Stomach smooth muscle (tissue), 2 donors: ENCODE measurements at regions not wholly inside any gene's neighbourhood (a gene's known extent, or its start where the extent isn't known, plus 50 kb on each side); places are given as distances from the start of the nearest gene placed in this dataset.
"Not testable (repeated sequence)": the region's sequence is repeated elsewhere in the genome, so short reads cannot be mapped to it uniquely, and the experiment has no call there.

Experiments used
- H3K27ac ChIP-seq: one replicate; pipeline ENCODE4 v1.7.0; 2013; ENCODE audit warnings: mild to moderate bottlenecking, low read length, inconsistent platforms
- H3K27me3 ChIP-seq, 2 donors: one replicate each; pipeline ENCODE4 v1.7.0; 2013; ENCODE audit warnings: low read length in 2 of 2; ENCODE audit not compliant: insufficient read depth in 2 of 2, control insufficient read depth in 1 of 2
- H3K36me3 ChIP-seq, 2 donors: one replicate each; pipeline ENCODE4 v1.7.0; 2013; ENCODE audit warnings: low read length in 2 of 2; ENCODE audit not compliant: control insufficient read depth in 2 of 2, insufficient read depth in 2 of 2
- H3K4me1 ChIP-seq: one replicate; pipeline ENCODE4 v1.7.0; 2013; ENCODE audit warnings: low read length; ENCODE audit not compliant: control insufficient read depth, insufficient read depth
- H3K4me3 ChIP-seq, 2 donors: one replicate each; pipeline ENCODE4 v1.7.0; 2013; ENCODE audit warnings: low read length in 2 of 2
- H3K9ac ChIP-seq, 2 donors: one replicate each; pipeline ENCODE4 v1.7.0; 2013; ENCODE audit warnings: low read length in 2 of 2, mild to moderate bottlenecking in 1 of 2
- H3K9me3 ChIP-seq, 2 donors: one replicate each; pipeline ENCODE4 v1.7.0; 2013; ENCODE audit warnings: low read length in 2 of 2; ENCODE audit not compliant: control insufficient read depth in 2 of 2
- donor health status: healthy.
- donor health status: Pancreatic carcinoma.

DNA sequence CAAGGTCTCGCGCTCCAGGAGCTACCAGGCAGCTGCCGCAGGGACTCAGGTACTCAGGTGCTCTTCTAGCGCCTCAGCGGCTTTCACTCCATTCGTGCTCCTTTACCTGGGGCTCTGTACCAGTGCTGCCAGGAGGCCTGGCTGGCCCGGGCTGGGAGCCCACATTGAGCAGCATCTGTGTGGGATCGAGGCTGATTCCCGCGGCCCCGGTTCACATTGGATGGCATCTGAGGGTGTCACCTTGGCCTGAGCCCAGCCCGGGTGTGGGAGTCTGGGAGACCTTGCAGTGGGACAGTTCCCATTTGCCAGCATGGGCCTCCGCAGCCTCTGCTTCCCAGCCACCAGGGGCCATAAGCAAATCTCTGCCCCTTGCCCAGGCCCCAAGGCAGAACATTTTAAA lies 96.9 kb downstream of the NPIPB11 start:
- H3K4me1 ChIP-seq, H3K27me3 ChIP-seq, H3K9ac ChIP-seq, H3K36me3 ChIP-seq, H3K4me3 ChIP-seq, H3K27ac ChIP-seq, H3K9me3 ChIP-seq: not testable (repeated sequence)

DNA sequence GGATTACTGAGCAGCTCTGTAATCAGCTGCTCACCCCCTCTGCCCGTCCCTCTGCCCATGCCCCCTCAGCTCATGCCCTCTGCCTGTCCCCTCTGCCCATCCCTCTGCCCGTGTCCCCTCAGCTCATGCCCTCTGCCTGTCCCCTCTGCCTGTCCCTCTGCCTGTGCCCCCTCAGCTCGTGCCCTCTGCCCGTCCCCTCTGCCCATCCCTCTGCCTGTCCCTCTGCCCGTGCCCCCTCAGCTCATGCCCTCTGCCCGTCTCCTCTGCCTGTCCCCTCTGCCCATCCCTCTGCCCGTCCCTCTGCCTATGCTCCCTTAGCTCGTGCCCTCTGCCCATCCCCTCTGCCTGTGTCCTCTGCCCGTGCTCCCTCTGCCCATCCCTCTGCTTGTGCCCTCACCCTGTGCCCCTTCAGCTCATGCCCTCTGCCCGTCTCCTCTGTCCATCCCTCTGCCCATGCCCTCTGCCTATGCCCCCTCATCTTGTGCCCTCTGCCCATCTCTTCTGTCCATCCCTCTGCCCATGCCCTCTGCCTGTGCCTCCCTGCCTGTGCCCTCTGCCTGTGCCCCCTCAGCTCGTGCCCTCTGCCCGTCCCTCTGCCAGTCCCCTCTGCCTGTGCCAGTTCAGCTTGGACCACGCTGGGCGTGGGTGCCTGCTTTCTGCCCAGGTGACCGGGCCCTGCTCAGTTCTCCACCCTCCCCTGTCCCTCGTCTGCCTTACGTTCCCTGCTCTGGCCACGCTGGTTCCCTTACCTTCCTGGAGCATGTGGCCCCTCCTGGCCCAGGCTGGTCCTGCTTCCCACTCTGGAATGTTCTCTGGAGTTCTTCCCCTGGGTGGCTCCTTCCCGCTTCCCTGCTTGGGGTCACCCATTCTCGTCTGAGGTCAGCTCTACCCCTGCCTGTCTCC lies 97.6 kb downstream of the NPIPB11 start:
- Histone ChIP-seq H3K36me3 (no peaks in the 10 kb centered on the region), H3K4me1 (peaks cover 7% of the 10 kb centered on the region), H3K4me3 (no peak overlapping the region), H3K27ac (no peak overlapping the region), H3K9ac (no peak overlapping the region), H3K27me3 (no peaks in the 10 kb centered on the region), H3K9me3 (no peaks in the 10 kb centered on the region)

DNA sequence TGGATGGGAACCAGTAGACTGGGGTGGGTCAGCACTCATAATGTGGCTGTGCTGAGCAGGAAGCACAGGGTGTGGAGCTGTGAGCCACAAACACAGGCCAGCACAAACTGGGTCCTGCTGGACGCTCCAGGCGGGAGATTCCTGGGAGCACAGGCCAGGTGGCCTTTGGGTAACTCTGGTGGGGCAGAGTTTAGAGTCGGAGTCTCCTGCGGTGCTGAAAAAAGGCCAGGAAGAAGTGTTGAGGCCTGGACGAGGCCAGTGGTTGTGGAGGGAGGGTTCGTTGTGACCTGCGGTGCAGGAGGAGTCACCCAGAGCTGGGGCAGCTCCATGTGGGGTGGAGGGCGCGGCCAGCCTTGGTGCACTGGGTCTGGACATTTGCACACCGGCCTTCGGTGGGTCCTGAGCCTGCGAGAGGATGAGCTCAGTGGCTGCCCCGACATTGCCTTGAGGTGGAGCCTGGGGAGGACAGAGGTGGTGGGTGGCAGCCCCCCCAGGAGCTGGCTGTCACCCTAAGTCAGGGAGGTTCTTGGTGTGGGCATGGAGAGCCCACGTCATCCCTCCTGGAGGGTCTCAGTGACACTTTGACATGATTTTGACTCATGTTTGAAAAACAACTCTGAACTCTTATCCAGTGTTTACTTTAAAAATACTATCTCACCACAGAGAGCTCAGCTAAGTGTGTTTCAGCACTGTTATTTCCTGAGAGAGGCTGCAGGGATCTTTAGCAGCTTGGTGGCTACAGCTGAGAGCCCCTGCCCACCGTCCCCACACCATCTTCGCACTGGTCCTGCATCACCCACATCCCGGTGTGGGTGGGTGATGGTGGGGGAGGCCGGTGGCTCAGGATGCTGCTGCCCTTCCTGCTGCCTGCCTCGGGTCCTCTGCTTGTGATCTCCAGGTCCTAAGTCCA lies 98.7 kb downstream of the NPIPB11 start:
- H3K9ac ChIP-seq: no peak overlapping the region
- H3K27me3 ChIP-seq: no peaks in the 10 kb centered on the region
- no peak overlapping the region for H3K4me3 ChIP-seq
- peaks cover 7% of the 10 kb centered on the region for H3K4me1 ChIP-seq
- H3K27ac ChIP-seq: no peak overlapping the region
- peaks cover 0 to 3% of the 10 kb centered on the region in 2 donors for H3K9me3 ChIP-seq
- H3K36me3 ChIP-seq: peaks cover 0 to 2% of the 10 kb centered on the region in 2 donors

DNA sequence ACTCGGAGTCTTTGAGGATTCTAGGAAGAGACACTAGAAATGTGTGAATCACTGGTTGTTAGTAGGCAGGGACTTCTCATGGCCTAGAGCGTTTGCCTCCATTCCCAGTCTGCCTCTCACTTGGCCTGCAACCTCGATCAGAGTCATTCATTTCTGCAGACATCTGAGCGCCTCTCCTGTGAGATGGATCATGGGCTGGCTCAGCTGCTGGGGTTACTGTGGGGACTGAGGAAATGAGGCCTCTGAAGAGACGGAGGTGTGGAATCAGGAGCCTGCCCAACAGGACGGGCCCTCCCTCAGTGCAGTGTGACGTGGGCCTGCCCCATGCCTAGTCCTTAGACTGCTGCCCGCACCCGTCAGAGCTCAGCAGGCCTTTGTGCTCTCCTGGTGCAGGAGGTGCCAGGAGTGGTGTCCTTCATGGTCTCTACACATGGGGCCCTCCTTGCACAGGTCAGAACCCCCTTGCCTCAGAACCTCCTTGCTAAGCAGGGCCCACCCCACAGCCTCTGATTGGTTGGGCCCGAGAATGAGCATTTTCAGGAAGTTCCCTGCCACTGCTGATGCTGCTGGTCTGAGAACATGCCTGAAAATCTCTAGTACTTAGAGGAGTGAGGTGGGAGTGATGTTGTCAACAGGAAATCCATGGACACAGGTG lies 99.4 kb downstream of the NPIPB11 start:
- Histone ChIP-seq H3K27ac (no peak overlapping the region), H3K9ac (no peak overlapping the region), H3K4me3 (no peak overlapping the region)

DNA sequence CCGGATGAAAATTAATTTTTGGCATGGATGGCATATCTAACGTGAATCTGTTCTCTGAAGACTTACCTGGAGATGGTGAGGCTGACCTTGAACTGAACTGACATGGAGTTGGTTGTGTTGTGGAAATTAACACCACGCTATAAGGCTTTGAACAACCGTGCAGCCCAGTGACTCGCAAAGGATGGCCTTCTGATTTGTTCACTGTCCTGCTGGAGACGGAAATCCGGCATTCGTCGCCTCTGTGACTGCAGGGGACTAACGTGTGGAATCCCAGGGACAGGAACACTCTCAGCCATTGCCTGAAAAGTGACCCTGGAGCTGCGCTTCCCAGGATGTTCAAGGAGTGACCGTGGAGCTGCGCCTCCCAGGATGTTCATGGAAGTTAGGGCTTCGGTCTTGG lies 100.3 kb downstream of the NPIPB11 start:
- no peak overlapping the region for H3K9ac ChIP-seq
- peaks cover 7% of the 10 kb centered on the region for H3K4me1 ChIP-seq
- peaks cover 0 to 3% of the 10 kb centered on the region in 2 donors for H3K9me3 ChIP-seq
- H3K36me3 ChIP-seq: peaks cover 0 to 4% of the 10 kb centered on the region in 2 donors
- H3K4me3 ChIP-seq: no peak overlapping the region
- no peak overlapping the region for H3K27ac ChIP-seq
- no peaks in the 10 kb centered on the region for H3K27me3 ChIP-seq

More for the DNA sequence above, 99.4 kb downstream of the NPIPB11 start:
- Histone ChIP-seq H3K36me3 (peaks cover 0 to 4% of the 10 kb centered on the region in 2 donors), H3K4me1 (peaks cover 7% of the 10 kb centered on the region), H3K27me3 (no peaks in the 10 kb centered on the region), H3K9me3 (peaks cover 0 to 3% of the 10 kb centered on the region in 2 donors)

DNA sequence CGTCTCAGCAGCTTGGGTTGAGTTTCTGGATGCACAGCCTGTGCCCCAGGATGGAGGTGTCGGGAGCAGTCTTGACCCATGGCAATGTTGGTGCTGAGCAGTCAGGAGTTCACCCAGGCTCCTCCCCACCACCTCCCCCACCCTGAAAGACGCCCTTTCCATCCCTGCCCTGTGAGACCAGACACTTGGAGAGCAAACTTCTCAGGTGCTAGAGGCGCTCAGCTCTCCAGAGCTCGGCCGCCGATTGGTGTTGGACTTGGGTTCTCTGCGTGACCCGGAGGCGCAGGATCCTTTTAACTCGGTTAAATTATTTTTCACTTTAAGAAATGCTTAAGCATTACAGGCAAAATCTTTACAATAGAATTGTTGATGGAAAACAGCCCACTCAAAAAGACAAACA lies 101.5 kb downstream of the NPIPB11 start:
- not testable (repeated sequence) for H3K27me3 ChIP-seq, H3K27ac ChIP-seq, H3K4me3 ChIP-seq, H3K9ac ChIP-seq, H3K4me1 ChIP-seq, H3K36me3 ChIP-seq, H3K9me3 ChIP-seq

DNA sequence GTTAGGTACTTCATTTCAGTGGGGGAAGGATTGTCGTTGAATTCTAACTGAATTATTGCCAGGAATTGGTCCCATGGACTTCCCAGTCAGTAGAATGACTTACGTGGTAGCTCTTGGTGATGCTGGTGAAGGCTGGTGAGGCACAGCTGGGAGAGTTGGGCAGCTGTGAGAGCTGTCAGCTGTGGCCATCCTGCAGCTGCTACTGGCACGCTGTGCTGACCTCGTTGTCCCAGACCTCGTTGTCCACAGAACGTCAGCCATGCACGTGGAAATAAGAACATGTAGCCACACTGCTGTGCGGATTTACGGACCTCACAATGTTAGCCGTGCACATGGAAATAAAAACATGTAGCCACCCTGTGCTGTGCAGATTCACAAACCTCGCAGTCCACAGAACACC lies 102.3 kb downstream of the NPIPB11 start:
- peaks cover 0 to 3% of the 10 kb centered on the region in 2 donors for H3K9me3 ChIP-seq
- H3K4me3 ChIP-seq: no peak overlapping the region
- no peak overlapping the region for H3K27ac ChIP-seq
- H3K9ac ChIP-seq: no peak overlapping the region
- H3K4me1 ChIP-seq: peaks cover 7% of the 10 kb centered on the region
- no peaks in the 10 kb centered on the region for H3K27me3 ChIP-seq
- peaks cover 0 to 4% of the 10 kb centered on the region in 2 donors for H3K36me3 ChIP-seq

DNA sequence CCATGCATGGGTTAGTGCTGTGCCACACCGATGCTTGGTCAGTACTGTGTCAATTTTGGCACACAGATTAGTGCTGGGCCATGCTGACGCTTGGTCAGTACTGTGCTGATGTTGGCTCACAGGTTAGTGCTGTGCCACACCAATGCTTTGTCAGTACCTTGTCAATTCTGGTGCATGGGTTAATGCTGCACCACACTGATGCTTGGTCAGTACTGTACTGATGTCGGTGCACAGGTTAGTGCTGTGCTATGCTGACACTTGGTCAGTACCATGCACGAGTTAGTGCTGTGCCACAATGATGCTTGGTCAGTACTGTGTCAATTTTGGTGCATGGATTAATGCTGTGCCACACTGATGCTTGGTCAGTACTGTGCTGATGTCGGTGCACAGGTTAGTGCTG lies 103.0 kb downstream of the NPIPB11 start:
- Histone ChIP-seq H3K27me3 (no peaks in the 10 kb centered on the region), H3K9me3 (peaks cover 0 to 3% of the 10 kb centered on the region in 2 donors), H3K36me3 (peaks cover 0 to 4% of the 10 kb centered on the region in 2 donors), H3K4me1 (peaks cover 7% of the 10 kb centered on the region), H3K4me3 (no peak overlapping the region), H3K9ac (no peak overlapping the region), H3K27ac (no peak overlapping the region)

DNA sequence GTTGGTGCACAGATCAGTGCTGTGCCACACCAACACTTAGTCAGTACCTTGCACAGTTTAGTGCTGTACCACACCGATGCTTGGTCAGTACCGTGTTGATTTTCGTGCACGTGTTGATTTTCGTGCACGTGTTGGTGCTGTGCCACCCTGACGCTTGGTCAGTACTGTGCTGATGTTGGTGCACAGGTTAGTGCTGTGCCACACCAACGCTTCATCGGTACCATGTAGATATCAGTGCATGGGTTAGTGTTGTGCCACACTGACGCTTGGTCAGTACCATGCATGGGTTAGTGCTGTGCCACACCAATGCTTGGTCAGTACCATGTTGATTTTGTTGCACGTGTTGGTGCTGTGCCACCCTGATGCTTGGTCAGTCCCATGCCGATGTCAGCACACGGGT lies 103.5 kb downstream of the NPIPB11 start:
- H3K36me3 ChIP-seq: peaks cover 0 to 4% of the 10 kb centered on the region in 2 donors
- peaks cover 0 to 3% of the 10 kb centered on the region in 2 donors for H3K9me3 ChIP-seq

DNA sequence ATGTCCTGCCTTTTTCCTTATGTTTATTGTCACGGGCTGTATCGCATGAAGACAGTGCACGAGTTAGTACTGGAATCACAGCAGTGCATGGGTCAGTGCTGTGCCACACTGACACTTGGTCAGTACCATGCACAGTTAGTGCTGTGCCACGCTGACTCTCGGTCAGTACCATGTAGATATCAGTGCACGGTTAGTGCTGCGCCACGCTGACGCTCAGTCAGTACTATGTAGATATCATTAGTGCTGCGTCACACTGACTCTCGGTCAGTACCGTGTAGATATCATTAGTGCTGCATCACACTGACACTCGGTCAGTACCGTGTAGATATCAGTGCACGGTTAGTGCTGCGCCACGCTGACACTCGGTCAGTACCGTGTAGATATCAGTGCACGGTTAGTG lies 104.1 kb downstream of the NPIPB11 start:
- not testable (repeated sequence) for H3K27me3 ChIP-seq, H3K4me3 ChIP-seq, H3K36me3 ChIP-seq, H3K4me1 ChIP-seq, H3K9me3 ChIP-seq, H3K27ac ChIP-seq, H3K9ac ChIP-seq

More for the DNA sequence above, 103.5 kb downstream of the NPIPB11 start:
- H3K4me3 ChIP-seq: no peak overlapping the region
- no peak overlapping the region for H3K9ac ChIP-seq
- H3K4me1 ChIP-seq: peaks cover 5% of the 10 kb centered on the region
- H3K27ac ChIP-seq: no peak overlapping the region
- H3K27me3 ChIP-seq: no peaks in the 10 kb centered on the region
